ENCODE measurements at regions not wholly inside any gene's neighbourhood (a gene's known extent, or its start where the extent isn't known, plus 50 kb on each side); places are given as distances from the start of the nearest gene placed in this dataset.
"Not testable (repeated sequence)": the region's sequence is repeated elsewhere in the genome, so short reads cannot be mapped to it uniquely, and the experiment has no call there.

GRCh38 chr18:67384057-67384456, 132.5 kb downstream of the DSEL start:
- intact Hi-C loops (cut with DNase I); DNase-seq: not testable (repeated sequence)

DNA sequence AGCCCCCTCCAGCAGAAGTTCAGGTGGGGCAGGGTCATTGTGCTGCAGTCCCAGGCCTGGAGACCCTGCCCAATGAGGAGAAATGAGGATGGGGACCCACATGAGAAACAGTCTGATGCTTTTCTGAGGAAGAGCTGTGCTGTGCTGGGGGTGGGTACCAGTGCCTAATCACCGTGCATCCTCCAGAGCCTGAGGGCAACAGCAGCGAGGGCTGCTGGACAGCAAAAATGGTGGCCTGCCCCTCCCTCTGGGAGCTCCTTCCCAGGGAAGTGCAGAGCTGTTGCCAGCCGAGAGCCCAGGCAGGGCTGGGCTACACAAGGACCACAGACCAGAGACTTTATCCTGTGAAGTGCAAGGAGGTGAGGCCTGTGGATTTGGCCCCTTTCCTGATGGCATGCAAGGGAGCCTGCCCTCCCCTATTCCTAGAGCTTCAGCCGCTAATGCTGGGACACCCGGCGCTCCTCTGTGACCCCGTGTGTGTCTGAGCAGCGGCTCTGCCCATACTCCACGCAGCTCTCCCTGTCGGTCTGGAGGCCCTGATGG, 134.8 kb downstream of the DSEL start:
- intact Hi-C loops (cut with DNase I): no loop called here
- no peak for DNase-seq

GRCh38 chr18:67380867-67381266, 135.7 kb downstream of the DSEL start:
- DNase-seq: no peak
- intact Hi-C loops (cut with DNase I): no loop called here

- DNase-seq: no peak
- intact Hi-C loops (cut with DNase I): no loop called here
Measured at GRCh38 chr18:67379981-67380380, 136.5 kb downstream of the DSEL start.

GRCh38 chr18:67376372-67376771, 140.1 kb downstream of the DSEL start:
- intact Hi-C loops (cut with DNase I): no loop called here
- DNase-seq: no peak

DNA sequence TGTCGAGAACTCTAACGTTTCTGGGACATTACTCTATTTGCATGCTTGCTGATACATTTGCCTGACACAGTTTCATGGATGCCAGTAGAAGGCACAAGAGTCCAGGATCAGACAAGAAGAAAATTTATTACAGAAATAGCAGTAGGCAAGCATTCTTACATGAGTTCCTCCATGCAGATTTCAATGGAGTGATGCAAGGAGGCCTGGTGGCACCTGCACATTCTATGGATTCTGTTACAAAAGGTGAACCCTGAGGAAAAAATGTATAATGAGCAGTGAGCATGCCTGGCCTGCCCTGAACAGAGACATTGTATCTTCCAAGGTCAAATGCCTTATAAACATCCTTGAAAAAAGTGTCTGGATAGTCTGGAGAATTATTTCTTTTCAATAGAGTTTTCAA, 142.9 kb downstream of the DSEL start:
- DNase-seq: no peak
- intact Hi-C loops (cut with DNase I): no loop called here

GRCh38 chr18:67367540-67367939, 149.0 kb downstream of the DSEL start:
- intact Hi-C loops (cut with DNase I): no loop called here
- no peak for DNase-seq

DNA sequence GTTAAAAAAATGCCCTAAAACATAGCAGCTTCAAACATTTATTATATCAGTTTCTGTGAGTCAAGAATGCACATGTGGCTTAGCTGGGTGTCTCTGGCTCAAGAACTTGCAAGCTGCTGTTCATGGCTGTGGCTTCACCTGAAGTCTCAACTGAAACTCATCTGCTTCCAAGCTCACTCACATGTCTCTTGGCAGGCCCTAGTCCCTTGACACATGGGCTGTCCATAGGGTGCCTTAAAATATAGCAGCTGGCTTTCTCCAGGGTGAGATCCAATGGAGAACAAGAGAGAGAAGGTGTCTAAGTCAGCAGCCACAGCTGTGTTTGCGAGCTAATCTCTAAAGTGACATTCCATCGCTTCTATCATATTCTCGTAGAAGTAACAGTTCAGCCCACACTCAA, 152.8 kb downstream of the DSEL start:
- intact Hi-C loops (cut with DNase I): no loop called here
- DNase-seq: no peak

GRCh38 chr18:67362906-67363305, 153.6 kb downstream of the DSEL start:
- no peak for DNase-seq
- intact Hi-C loops (cut with DNase I): no loop called here

- peak in 36 of 42 donors; percentile 13 to 83 (median 53) for DNase-seq
- intact Hi-C loops (cut with DNase I): no loop called here
Measured at GRCh38 chr18:67359873-67360838, 156.4 kb downstream of the DSEL start.

- intact Hi-C loops (cut with DNase I): no loop called here
- DNase-seq: no peak
Measured at GRCh38 chr18:67358947-67359346, 157.6 kb downstream of the DSEL start.

DNA sequence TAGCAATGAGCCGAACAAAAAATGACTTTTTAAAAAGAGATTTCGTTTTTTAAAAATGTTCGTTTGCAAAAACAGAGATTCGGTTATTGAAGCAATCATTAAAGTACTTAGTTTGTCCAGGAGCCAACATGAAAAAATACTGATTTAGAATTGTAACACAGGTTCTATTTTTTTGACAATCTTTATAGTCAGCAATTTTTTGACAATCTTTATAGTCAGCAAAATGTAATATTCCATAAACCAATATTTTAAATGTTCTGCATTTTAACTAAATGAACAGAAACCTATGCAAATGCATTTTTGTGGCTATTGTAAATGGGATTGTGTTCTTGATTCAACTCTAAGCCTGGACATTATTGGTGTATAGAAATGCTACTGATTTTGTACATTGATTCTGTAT, 161.8 kb downstream of the DSEL start:
- no peak for DNase-seq
- intact Hi-C loops (cut with DNase I): no loop called here

GRCh38 chr18:67354091-67354490, 162.4 kb downstream of the DSEL start:
- intact Hi-C loops (cut with DNase I): no loop called here

DNA sequence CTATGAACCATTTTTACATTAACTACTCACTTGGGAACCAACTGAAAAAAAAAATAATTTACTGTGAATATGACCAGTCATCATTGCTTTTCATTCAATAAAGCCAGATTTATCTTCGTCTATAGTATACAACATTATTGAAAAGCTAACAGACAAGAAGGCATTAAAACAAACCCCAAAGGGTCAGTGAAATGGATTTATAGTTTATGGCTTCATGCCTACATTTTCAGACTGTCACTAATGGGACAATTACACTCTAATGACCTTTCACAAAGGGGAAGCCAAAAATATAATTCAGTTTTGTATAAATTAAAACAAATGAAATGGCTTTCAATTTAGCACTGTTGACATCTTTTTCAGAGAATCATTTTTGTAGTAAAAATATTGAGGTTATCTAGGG, 169.1 kb downstream of the DSEL start:
- no peak for DNase-seq

More at GRCh38 chr18:67354091-67354490, 162.4 kb downstream of the DSEL start:
- no peak for DNase-seq

GRCh38 chr18:67342159-67342558, 174.4 kb downstream of the DSEL start:
- DNase-seq: no peak
- intact Hi-C loops (cut with DNase I): no loop called here

More for the DNA sequence above, 169.1 kb downstream of the DSEL start:
- intact Hi-C loops (cut with DNase I): no loop called here

DNA sequence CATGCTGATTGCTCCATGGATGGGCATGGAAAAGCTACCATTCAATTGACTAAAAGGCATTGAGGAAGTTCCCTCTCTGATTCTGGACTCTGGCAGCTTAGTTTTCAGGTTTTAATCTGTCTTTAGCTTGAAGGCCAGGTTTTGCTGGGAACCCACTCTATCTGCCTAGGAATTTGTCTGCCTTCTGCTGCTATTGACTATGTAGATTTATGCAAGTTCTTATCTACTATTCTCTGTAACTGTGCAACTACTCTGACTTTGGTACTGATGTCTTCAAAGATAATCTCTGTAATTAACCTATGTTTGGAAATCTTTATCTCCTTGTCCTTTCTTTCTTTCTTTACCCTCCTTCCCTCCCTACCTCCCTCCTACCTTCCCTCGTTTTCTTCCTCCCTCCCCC, 178.8 kb downstream of the DSEL start:
- intact Hi-C loops (cut with DNase I): no loop called here
- no peak for DNase-seq

- DNase-seq: no peak
- intact Hi-C loops (cut with DNase I): no loop called here
Measured at GRCh38 chr18:67331857-67332256, 184.7 kb downstream of the DSEL start.

- intact Hi-C loops (cut with DNase I): no loop called here
- no peak for DNase-seq
Measured at GRCh38 chr18:67319109-67319508, 197.4 kb downstream of the DSEL start.

DNA sequence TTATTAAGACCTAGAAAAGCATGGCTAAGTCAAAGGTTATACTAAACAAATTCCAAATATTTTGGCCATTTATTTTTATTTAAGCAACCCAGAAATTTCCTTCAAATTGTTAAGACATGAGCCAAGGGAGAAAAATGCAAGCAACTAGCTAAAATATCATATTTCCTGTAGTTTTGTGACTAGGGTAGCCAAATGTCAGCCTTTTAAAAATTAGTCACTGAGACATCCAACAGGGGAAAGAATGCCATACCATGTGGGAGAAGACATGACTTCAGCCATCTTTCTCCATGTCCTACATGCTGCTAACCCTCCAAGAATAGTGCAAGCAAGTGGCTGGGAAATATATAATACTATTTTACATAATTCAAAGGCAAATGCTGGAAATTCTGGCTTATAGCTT, 197.9 kb downstream of the DSEL start:
- intact Hi-C loops (cut with DNase I): no loop called here
- DNase-seq: no peak

DNA sequence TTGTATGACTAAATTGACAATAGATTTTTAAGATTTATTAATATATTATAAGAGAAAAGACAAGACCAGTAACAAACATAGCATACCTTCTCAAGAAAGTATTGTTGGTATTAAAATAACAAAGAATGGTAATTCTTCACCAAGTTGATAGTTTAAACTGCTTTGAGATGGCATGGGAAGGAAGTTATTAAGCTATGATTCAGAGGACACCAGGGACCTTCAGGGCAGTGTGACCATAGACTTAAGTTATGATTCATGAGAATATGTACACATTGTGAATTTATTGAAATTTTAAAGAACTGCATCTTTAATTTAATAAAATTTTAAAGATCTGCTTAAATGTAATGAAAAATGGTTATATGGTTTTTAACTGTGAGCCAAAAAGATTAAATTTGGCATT, 205.7 kb downstream of the DSEL start:
- intact Hi-C loops (cut with DNase I): no loop called here
- no peak for DNase-seq

DNA sequence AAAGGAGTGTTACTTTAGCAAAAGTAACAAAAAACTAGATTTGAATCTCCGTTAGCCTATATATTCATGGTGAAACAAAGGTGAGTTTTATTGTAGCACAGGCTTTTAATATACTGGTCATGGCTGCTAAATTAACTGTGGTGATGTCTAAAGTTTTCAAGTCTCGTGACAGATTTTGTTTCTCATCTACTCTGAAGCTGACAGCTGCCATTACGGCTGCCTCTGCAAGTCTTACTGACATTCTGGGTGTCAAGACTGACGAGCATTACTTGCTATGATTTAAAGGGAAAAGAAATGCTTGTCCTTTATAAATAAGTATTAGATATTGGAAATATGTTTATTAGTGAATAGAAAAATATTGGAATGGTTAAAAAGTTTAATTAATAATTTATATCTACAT, 207.7 kb downstream of the DSEL start:
- DNase-seq: no peak
- intact Hi-C loops (cut with DNase I): no loop called here

All from head of caudate nucleus (tissue), 42 donors.